ENCODE measurements at regions not wholly inside any gene's neighbourhood (a gene's known extent, or its start where the extent isn't known, plus 50 kb on each side); places are given as distances from the start of the nearest gene placed in this dataset.
A peak's percentile ranks its signal among the peaks of the same experiment; 100 is the strongest.
"Not testable (repeated sequence)": the region's sequence is repeated elsewhere in the genome, so short reads cannot be mapped to it uniquely, and the experiment has no call there.

DNA sequence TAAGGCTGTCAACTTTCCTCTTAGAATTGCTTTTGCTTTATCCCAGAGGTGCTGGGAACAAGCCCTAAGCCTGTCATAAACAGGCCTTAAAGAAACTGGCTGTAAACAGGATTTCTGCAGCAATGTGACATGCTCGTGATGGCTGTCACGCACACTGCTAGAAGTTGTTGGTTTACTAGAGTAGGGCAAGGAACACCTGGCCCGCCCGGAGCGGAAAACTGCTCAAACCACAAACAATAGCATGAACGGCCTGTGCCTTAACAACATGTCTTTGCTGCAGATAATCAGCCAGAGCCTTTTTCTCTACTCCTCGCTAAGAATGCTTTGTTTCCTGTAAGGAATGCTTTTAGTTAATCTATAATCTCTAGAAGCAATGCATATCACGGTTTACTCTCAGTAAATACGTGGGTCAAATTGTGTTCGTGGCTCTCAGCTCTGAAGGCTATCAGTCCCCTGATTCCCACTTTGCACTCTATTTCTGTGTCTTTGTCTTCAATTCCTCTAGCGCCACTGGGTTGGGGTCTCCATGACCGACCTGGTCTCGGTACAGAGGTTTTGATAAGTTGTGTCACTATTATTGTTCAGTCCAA is 318.3 kb downstream of the GLUD2 start:
- Mint-ChIP-seq H3K4me1 (ENCODE audit: low read depth) (peaks cover 9% of the 10 kb centered on the region), H3K9me3 (ENCODE audit: low read depth) (peaks cover 45% of the 10 kb centered on the region), H3K4me3 (ENCODE audit: low read depth) (no peak overlapping the region), H3K36me3 (ENCODE audit: insufficient read depth) (peaks cover 2% of the 10 kb centered on the region), H3K27ac (peak overlapping the region; percentile 88), H3K27me3 (no peaks in the 10 kb centered on the region)
- DNase-seq (ENCODE audit: low spot score, unreplicated experiment), result no peak
- no peak for TF ChIP-seq CTCF (IDR thresholded peaks at IDR 0.05; ENCODE audit: unreplicated experiment)

GRCh38 chrX:121374471-121374870 is 327.1 kb downstream of the GLUD2 start:
- peaks cover 4% of the 10 kb centered on the region for H3K4me1 Mint-ChIP-seq (ENCODE audit: low read depth)
- TF ChIP-seq CTCF (IDR thresholded peaks at IDR 0.05; ENCODE audit: unreplicated experiment), result no peak
- H3K9me3 Mint-ChIP-seq (ENCODE audit: low read depth), result peaks cover 19% of the 10 kb centered on the region
- no peak for DNase-seq (ENCODE audit: low spot score, unreplicated experiment)
- H3K4me3 Mint-ChIP-seq (ENCODE audit: low read depth), result no peak overlapping the region
- peaks cover 1% of the 10 kb centered on the region for H3K36me3 Mint-ChIP-seq (ENCODE audit: insufficient read depth)
- H3K27ac Mint-ChIP-seq, result no peak overlapping the region
- H3K27me3 Mint-ChIP-seq, result no peaks in the 10 kb centered on the region

GRCh38 chrX:121381915-121382314 is 334.5 kb downstream of the GLUD2 start:
- H3K9me3 Mint-ChIP-seq (ENCODE audit: low read depth), result peaks cover 26% of the 10 kb centered on the region
- H3K4me1 Mint-ChIP-seq (ENCODE audit: low read depth); H3K4me3 Mint-ChIP-seq (ENCODE audit: low read depth); H3K36me3 Mint-ChIP-seq (ENCODE audit: insufficient read depth); H3K27ac Mint-ChIP-seq; DNase-seq (ENCODE audit: low spot score, unreplicated experiment); H3K27me3 Mint-ChIP-seq: not testable (repeated sequence)

DNA sequence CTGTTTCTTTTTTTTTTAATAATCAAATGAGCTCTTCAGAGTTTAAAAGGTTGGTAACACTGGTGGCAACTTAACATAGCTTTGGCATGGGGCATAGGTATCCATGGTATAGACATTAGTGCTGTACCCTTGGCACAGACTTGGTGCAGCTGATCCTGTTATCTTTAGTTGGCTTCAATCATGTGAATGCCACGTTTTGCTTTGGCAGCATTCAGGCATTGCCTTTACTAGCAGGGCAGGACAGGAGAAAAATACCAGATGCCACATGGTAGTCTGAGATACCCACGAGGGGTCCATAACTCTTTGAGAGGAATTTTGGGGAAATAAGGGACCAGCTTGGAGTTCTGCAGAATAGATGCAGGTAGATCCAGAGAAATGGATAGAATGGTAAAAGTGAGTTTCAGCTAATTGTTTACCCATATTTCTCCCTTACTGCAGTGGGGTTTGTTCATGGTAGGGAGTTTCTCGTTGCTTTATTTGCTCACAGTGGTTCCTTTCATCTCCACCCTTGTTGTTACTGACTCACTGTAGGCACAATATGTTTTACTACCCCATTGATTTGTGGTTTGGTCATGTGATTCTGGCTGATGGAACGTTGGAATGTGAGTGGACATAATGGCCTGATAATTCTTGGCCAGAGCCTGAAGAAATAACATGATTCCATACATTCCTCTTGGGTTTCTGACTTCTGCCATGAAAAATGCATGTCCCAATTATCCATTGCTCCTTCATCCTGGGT is 342.7 kb downstream of the GLUD2 start:
- H3K27ac Mint-ChIP-seq, result no peak overlapping the region
- H3K27me3 Mint-ChIP-seq, result no peaks in the 10 kb centered on the region
- H3K4me1 Mint-ChIP-seq (ENCODE audit: low read depth), result peaks cover 11% of the 10 kb centered on the region
- no peak for DNase-seq (ENCODE audit: low spot score, unreplicated experiment)
- H3K9me3 Mint-ChIP-seq (ENCODE audit: low read depth), result peaks cover 16% of the 10 kb centered on the region
- H3K4me3 Mint-ChIP-seq (ENCODE audit: low read depth), result no peak overlapping the region
- TF ChIP-seq CTCF (IDR thresholded peaks at IDR 0.05; ENCODE audit: unreplicated experiment), result no peak
- no peaks in the 10 kb centered on the region for H3K36me3 Mint-ChIP-seq (ENCODE audit: insufficient read depth)

DNA sequence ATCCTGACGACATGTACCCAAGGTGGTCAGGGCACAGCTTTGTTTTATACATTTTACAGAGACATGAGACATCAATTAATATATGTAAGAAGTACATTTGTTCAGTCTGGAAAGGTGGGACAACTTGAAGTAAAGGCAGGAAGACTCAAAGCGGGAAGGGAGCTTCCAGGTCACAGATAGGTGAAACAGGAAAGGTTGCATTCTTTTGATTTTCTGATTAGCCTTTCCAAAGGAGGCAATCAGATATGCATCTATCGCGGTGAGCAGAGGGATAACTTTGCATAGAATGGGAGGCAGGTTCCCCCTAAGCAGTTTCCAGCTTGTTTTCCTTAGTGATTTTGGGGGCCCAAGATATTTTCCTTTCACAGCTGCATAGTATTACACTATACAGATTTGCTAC is 358.4 kb downstream of the GLUD2 start:
- DNase-seq (ENCODE audit: low spot score, unreplicated experiment), result no peak
- Mint-ChIP-seq H3K27me3 (no peaks in the 10 kb centered on the region), H3K9me3 (ENCODE audit: low read depth) (peaks cover 24% of the 10 kb centered on the region), H3K36me3 (ENCODE audit: insufficient read depth) (no peaks in the 10 kb centered on the region), H3K4me3 (ENCODE audit: low read depth) (no peak overlapping the region), H3K4me1 (ENCODE audit: low read depth) (no peaks in the 10 kb centered on the region), H3K27ac (no peak overlapping the region)
- no peak for TF ChIP-seq CTCF (IDR thresholded peaks at IDR 0.05; ENCODE audit: unreplicated experiment)

DNA sequence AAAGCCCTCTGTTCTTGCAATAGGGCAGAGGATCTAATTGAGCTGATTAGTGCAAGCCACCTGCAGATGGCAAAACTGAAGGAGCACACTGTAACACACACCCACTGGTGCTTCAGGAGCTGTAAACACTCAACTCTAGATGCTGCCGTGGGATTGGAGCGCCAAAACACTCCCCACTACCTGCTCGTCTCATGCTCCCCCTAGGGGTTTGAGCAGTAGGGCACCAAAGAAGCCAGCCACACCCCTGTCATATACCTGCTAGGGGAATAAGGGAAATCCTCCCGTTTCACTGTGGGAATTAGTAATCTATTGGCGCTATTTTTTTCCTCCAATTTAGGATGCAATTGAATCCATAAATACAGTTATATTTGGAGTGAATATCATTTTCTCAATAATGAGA is 360.2 kb downstream of the GLUD2 start:
- TF ChIP-seq CTCF (IDR thresholded peaks at IDR 0.05; ENCODE audit: unreplicated experiment), result no peak
- peaks cover 32% of the 10 kb centered on the region for H3K9me3 Mint-ChIP-seq (ENCODE audit: low read depth)
- no peak for DNase-seq (ENCODE audit: low spot score, unreplicated experiment)
- H3K4me1 Mint-ChIP-seq (ENCODE audit: low read depth), result no peaks in the 10 kb centered on the region
- H3K4me3 Mint-ChIP-seq (ENCODE audit: low read depth), result no peak overlapping the region
- no peaks in the 10 kb centered on the region for H3K27me3 Mint-ChIP-seq
- no peaks in the 10 kb centered on the region for H3K36me3 Mint-ChIP-seq (ENCODE audit: insufficient read depth)
- H3K27ac Mint-ChIP-seq, result no peak overlapping the region

- peaks cover 26% of the 10 kb centered on the region for H3K9me3 Mint-ChIP-seq (ENCODE audit: low read depth)
- not testable (repeated sequence) for DNase-seq (ENCODE audit: low spot score, unreplicated experiment); H3K27me3 Mint-ChIP-seq; H3K4me1 Mint-ChIP-seq (ENCODE audit: low read depth); H3K36me3 Mint-ChIP-seq (ENCODE audit: insufficient read depth); H3K4me3 Mint-ChIP-seq (ENCODE audit: low read depth); H3K27ac Mint-ChIP-seq
These were observed 384.1 kb downstream of the GLUD2 start for GRCh38 chrX:121431514-121431913.

All from progenitor cell of endocrine pancreas (in vitro differentiated cells).